ENCODE measurements at regions not wholly inside any gene's neighbourhood (a gene's known extent, or its start where the extent isn't known, plus 50 kb on each side); places are given as distances from the start of the nearest gene placed in this dataset.

DNA sequence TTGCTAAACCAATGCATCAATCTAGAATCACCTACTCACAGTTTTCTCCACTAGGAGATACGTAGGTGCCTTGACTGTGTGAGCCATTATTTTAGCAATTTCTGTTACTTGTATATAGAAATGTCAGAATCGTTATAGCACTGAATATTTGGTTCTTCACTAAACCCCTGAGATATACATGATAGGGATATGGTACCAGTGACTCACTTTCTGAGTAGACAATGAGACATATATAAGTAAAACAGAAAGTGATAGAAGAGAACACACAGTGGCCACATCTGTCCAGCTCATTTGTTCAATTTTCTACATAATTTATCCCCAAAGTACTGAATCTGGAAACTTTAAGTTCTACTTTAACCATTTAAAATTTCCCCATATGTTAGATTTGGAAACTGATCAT lies 1505.5 kb upstream of the TMEM132C start:
- 77 to 86% methylated on average over 2 of the region's 2 CpGs for WGBS, 2 donors

DNA sequence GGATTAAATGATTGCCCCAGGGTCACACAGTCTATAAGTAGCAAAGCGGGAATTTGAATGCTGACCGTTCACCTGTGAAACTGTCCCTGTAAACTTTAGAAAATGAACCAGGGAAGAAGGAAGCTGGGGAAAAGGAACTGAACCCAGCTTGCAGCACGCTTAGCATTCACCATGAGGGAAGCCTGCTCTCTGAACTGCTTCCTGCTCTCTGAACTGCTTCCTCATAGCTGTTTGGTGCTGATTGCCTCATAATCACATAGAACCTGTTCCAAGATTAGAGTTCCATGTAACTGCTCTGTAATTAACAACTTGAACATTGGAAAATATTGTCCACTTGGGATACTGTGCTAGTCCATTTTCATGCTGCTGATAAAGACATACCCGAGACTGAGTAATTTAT lies 1504.8 kb upstream of the TMEM132C start:
- no peak overlapping the region for H3K4me3 ChIP-seq
- H3K9me3 ChIP-seq (ENCODE audit: control insufficient read depth in 4 of 4, insufficient read depth in 3 of 4, low read length in 3 of 4): peaks cover 0 to 19% (median 11%) of the 10 kb centered on the region in 4 donors
- no peak for DNase-seq
- H3K4me1 ChIP-seq (ENCODE audit: control insufficient read depth in 5 of 5, insufficient read depth in 5 of 5, low read length in 5 of 5): no peaks in the 10 kb centered on the region
- TF ChIP-seq, protein P1, sequence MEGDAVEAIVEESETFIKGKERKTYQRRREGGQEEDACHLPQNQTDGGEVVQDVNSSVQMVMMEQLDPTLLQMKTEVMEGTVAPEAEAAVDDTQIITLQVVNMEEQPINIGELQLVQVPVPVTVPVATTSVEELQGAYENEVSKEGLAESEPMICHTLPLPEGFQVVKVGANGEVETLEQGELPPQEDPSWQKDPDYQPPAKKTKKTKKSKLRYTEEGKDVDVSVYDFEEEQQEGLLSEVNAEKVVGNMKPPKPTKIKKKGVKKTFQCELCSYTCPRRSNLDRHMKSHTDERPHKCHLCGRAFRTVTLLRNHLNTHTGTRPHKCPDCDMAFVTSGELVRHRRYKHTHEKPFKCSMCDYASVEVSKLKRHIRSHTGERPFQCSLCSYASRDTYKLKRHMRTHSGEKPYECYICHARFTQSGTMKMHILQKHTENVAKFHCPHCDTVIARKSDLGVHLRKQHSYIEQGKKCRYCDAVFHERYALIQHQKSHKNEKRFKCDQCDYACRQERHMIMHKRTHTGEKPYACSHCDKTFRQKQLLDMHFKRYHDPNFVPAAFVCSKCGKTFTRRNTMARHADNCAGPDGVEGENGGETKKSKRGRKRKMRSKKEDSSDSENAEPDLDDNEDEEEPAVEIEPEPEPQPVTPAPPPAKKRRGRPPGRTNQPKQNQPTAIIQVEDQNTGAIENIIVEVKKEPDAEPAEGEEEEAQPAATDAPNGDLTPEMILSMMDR (IDR thresholded peaks at IDR 0.05; ENCODE audit: control extremely low read depth, extremely low read depth): no peak
- no peak overlapping the region for H3K27ac ChIP-seq (ENCODE audit: low read depth in 1 of 2, low read length in 1 of 2)
- ATAC-seq (ENCODE audit: insufficient read depth, low FRiP score): no peak
- 61 to 74% methylated on average over 4 of the region's 4 CpGs for WGBS, 2 donors
- no peaks in the 10 kb centered on the region for H3K36me3 ChIP-seq (ENCODE audit: control insufficient read depth in 4 of 4, insufficient read depth in 4 of 4, low read length in 4 of 4)
- no peak overlapping the region for H3K9ac ChIP-seq (ENCODE audit: insufficient read depth in 1 of 2, low read length in 2 of 2)
- no peaks in the 10 kb centered on the region for H3K27me3 ChIP-seq (ENCODE audit: control insufficient read depth in 3 of 3, insufficient read depth in 3 of 3, low read length in 2 of 3)

More for the DNA sequence above, 1505.5 kb upstream of the TMEM132C start:
- ATAC-seq (ENCODE audit: insufficient read depth, low FRiP score): no peak
- DNase-seq: no peak
- TF ChIP-seq, protein P1 (IDR thresholded peaks at IDR 0.05; ENCODE audit: control extremely low read depth, extremely low read depth): no peak
- no peaks in the 10 kb centered on the region for H3K27me3 ChIP-seq (ENCODE audit: control insufficient read depth in 3 of 3, insufficient read depth in 3 of 3, low read length in 2 of 3)
- H3K27ac ChIP-seq (ENCODE audit: low read depth in 1 of 2, low read length in 1 of 2): no peak overlapping the region
- H3K4me1 ChIP-seq (ENCODE audit: control insufficient read depth in 5 of 5, insufficient read depth in 5 of 5, low read length in 5 of 5): no peaks in the 10 kb centered on the region
- no peak overlapping the region for H3K9ac ChIP-seq (ENCODE audit: insufficient read depth in 1 of 2, low read length in 2 of 2)
- H3K9me3 ChIP-seq (ENCODE audit: control insufficient read depth in 4 of 4, insufficient read depth in 3 of 4, low read length in 3 of 4): peaks cover 0 to 16% (median 11%) of the 10 kb centered on the region in 4 donors
- H3K4me3 ChIP-seq: no peak overlapping the region
- no peaks in the 10 kb centered on the region for H3K36me3 ChIP-seq (ENCODE audit: control insufficient read depth in 4 of 4, insufficient read depth in 4 of 4, low read length in 4 of 4)

DNA sequence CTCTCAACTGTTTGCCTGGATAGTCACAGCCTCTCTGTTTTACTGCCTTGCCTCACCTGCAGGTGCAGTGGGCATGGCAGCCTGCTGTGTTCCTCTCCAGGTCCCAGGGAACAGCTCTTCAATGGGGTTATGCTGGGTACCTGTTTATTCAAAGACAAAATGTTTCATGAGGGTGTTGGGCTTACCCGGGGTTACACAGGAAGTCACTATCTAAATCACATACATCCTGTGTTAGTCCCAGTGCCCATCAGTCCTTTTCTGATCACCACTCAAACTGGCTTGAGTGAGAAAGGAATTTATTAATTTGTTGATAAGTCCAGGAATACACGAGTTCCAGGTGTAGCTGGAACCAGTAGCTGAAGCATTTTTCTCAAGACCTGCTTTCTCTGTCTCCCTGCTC lies 1503.6 kb upstream of the TMEM132C start:
- Histone ChIP-seq H3K4me3 (no peak overlapping the region), H3K4me1 (ENCODE audit: control insufficient read depth in 5 of 5, insufficient read depth in 5 of 5, low read length in 5 of 5) (no peaks in the 10 kb centered on the region), H3K27ac (ENCODE audit: low read depth in 1 of 2, low read length in 1 of 2) (no peak overlapping the region), H3K36me3 (ENCODE audit: control insufficient read depth in 4 of 4, insufficient read depth in 4 of 4, low read length in 4 of 4) (no peaks in the 10 kb centered on the region), H3K9ac (ENCODE audit: insufficient read depth in 1 of 2, low read length in 2 of 2) (no peak overlapping the region), H3K27me3 (ENCODE audit: control insufficient read depth in 3 of 3, insufficient read depth in 3 of 3, low read length in 2 of 3) (no peaks in the 10 kb centered on the region), H3K9me3 (ENCODE audit: control insufficient read depth in 4 of 4, insufficient read depth in 3 of 4, low read length in 3 of 4) (peaks cover 0 to 23% (median 11%) of the 10 kb centered on the region in 4 donors)
- ATAC-seq (ENCODE audit: insufficient read depth, low FRiP score): no peak
- TF ChIP-seq, protein P1 (IDR thresholded peaks at IDR 0.05; ENCODE audit: control extremely low read depth, extremely low read depth): no peak
- no peak for DNase-seq
- 55 to 81% methylated on average over 2 of the region's 2 CpGs for WGBS, 2 donors

DNA sequence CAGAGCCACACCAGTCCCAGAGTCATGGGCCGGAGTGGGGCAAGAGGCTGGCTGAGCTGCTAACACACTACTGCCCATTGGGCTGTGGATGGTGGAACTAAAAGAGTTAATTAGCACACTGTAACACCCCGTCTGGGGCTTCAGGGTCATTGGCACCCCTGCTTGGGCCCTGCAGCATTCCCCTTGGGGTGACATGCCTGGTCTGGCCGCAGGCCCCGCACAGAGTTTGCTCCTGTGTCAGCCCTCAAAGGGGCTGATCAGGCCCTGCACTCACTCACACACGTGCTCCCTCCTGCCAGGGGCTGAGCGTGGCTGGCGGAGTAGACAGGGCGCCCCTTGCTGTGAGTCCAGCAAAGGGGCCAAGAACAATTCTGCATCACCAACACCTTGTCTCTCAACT lies 1499.6 kb upstream of the TMEM132C start:
- Histone ChIP-seq H3K9me3 (ENCODE audit: control insufficient read depth in 4 of 4, insufficient read depth in 3 of 4, low read length in 3 of 4) (peaks cover 0 to 23% (median 11%) of the 10 kb centered on the region in 4 donors), H3K4me3 (no peak overlapping the region), H3K27me3 (ENCODE audit: control insufficient read depth in 3 of 3, insufficient read depth in 3 of 3, low read length in 2 of 3) (no peaks in the 10 kb centered on the region), H3K4me1 (ENCODE audit: control insufficient read depth in 5 of 5, insufficient read depth in 5 of 5, low read length in 5 of 5) (no peaks in the 10 kb centered on the region), H3K9ac (ENCODE audit: insufficient read depth in 1 of 2, low read length in 2 of 2) (no peak overlapping the region), H3K36me3 (ENCODE audit: control insufficient read depth in 4 of 4, insufficient read depth in 4 of 4, low read length in 4 of 4) (no peaks in the 10 kb centered on the region), H3K27ac (ENCODE audit: low read depth in 1 of 2, low read length in 1 of 2) (no peak overlapping the region)
- WGBS, 2 donors: 91 to 92% methylated on average over 8 of the region's 8 CpGs
- TF ChIP-seq, protein P1 (IDR thresholded peaks at IDR 0.05; ENCODE audit: control extremely low read depth, extremely low read depth): no peak
- ATAC-seq (ENCODE audit: insufficient read depth, low FRiP score): no peak
- no peak for DNase-seq
